T47D (cell line): ENCODE measurements at regions not wholly inside any gene's neighbourhood (a gene's known extent, or its start where the extent isn't known, plus 50 kb on each side); places are given as distances from the start of the nearest gene placed in this dataset.
A peak's percentile ranks its signal among the peaks of the same experiment; 100 is the strongest.

ENCODE experiments used
- DNase-seq, 2 experiments: peaks; one replicate each; pipeline versions ENCODE4 v3.0.0 to v3.0.0-alpha.2; 2011 to 2012; ENCODE audit warnings: low read depth in 1 of 2, low spot score in 1 of 2
- JUND ChIP-seq: IDR thresholded peaks from 2 replicates; pipeline ENCODE4 v1.6.1; 2012; ENCODE audit warnings: low read depth
- in situ Hi-C: cut with HindIII; loops from 2 replicates; pipeline ENCODE4 v1.10.0; 2016; ENCODE audit warnings: low sequenced_read_pairs, low pct_unique_long_range_greater_than_20kb

- DNase-seq: no peak
- in situ Hi-C loops: no loop called here
- TF ChIP-seq JUND: no peak
Observed at GRCh38 chr18:67183398-67183797, 333.1 kb downstream of the DSEL start.

GRCh38 chr18:67179726-67180125, 336.8 kb downstream of the DSEL start:
- no peak for DNase-seq
- in situ Hi-C loops: no loop called here
- no peak for TF ChIP-seq JUND

DNA sequence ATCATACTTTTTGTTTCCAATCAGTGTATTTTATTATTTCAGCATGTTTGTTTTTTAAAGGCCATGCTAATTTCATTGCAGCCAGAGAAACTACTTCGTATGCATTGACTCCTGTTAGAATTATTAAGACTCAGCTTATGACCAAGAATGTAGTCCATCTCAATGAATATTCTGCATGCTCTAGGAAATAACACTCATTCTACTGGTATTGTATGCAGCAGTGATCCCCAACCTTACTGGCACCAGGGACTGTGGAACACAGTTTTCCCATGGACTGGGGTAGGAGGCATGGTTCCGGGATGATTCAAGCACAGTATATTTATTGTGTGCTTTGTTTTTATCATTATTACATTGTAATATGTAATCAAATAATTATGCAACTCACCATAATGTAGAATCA, 356.9 kb downstream of the DSEL start:
- no peak for TF ChIP-seq JUND
- no peak for DNase-seq
- in situ Hi-C loops: no loop called here

DNA sequence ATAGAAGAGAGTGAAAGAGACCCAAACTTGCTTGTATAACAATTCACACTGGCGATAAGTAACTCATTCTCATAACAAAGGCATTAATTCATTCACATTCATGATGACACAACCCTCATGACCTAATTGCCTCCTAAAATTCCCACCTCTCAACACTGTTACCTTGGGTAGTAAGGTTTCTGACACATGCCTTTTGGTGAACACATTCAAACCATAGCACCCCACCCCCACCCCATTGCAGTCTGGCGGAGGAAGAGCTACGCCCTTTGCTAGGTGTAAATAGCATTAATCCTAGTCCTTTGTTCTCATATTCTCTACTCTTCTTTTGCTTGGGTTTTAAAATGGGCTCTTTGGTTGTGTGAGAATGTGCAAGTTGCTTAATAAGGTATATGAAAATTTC, 361.5 kb downstream of the DSEL start:
- no peak for TF ChIP-seq JUND
- DNase-seq: no peak
- in situ Hi-C loops: no loop called here

GRCh38 chr18:67151366-67151765, 365.2 kb downstream of the DSEL start:
- no peak for TF ChIP-seq JUND
- DNase-seq: no peak
- in situ Hi-C loops: no loop called here

DNA sequence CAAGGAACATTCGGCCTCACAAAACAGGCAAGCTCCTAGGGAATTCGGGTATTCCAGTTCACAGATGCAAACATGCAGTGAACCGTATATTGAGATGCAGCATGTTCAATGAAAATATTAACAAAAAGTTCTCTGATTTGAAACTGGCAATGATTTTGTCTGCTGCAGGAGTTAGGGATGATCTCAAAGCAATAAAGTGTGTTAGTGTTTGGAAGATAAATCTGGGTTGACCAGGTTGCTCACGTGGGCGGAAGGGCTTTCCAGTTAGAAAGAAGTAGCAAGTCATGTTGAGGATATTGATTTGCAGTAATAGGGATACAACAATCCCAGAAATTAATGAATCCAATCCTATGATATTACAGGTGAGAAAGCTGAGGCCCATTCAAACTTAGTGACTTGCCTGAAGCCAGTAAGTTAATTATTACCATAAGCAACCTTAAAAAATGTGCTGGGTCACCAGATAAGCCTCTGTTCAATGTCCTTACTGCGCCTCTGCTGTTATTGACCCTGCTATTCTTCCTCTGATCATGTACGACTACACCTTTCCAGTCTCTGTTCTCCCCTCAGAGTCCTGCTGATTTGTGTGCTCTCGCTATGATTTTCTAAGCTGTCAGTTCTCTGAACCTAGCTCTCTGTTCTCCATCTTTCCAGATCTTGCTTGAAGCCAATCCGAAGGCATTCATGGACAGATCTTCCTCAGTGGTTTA, 370.8 kb downstream of the DSEL start:
- in situ Hi-C loops: no loop called here

GRCh38 chr18:67144329-67144728, 372.2 kb downstream of the DSEL start:
- in situ Hi-C loops: no loop called here
- no peak for DNase-seq
- no peak for TF ChIP-seq JUND

More for the DNA sequence above, 370.8 kb downstream of the DSEL start:
- no peak for DNase-seq
- TF ChIP-seq JUND: no peak

DNA sequence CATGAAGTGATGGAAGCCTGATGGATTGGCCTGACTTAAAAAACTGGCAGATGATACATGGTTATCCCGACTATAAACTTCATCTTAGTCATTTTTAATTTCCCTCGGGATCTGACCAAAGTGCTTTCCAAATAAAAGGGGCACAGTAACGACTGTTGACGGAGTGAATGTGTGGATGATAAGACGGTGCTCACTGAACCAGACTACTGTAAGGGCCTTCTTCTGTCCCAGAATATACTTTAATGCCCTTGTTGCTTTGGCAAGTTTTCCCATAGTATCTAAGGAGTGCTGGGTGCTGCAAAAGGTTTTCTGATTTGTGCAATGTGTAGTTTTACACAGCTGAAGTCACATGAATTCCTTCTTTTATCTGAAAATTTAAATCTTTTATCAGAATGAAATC, 373.5 kb downstream of the DSEL start:
- TF ChIP-seq JUND: no peak
- in situ Hi-C loops: no loop called here
- no peak for DNase-seq

- in situ Hi-C loops: no loop called here
Observed at GRCh38 chr18:67142604-67143003, 373.9 kb downstream of the DSEL start.

DNA sequence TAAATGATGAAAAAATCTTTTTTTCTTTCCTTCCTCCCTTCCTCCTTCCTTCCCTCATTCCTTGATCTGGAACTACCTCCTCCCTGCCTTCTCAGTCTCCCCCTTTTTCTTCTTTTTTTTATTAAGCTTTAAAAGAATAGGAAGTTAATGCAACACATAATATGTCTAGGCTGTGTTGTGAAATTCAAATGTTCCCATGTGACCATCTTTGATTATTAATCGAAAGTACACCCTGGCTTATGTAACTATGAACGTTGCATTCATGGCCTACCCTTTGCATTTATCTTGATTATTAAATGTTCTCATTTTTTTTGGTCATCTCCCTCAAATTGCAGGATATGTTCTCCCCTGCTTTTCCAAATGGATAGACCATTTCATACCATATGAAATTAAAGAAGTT, 376.0 kb downstream of the DSEL start:
- in situ Hi-C loops: no loop called here
- no peak for TF ChIP-seq JUND
- DNase-seq: no peak

More at GRCh38 chr18:67142604-67143003, 373.9 kb downstream of the DSEL start:
- no peak for TF ChIP-seq JUND
- no peak for DNase-seq

GRCh38 chr18:67139899-67140298, 376.6 kb downstream of the DSEL start:
- no peak for DNase-seq
- no peak for TF ChIP-seq JUND
- in situ Hi-C loops: no loop called here

DNA sequence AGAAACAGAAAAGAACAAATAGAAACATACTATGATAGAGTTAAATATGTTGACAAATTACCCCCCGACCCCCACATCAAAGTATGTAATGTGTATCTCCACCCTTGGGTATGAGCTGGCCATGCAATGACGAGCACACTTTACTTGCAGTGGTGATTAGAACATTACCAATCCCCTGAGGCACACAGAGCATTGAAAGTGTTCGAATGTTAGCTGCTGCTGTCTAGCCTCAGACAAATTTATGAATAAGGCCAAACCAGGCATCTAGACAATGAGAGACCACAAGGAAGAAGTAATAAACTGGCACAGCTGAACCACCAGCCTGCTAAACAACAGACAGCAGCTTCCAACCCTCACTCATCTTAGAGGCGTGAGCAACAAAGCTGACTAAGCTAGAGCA, 380.5 kb downstream of the DSEL start:
- DNase-seq: no peak
- in situ Hi-C loops: no loop called here
- no peak for TF ChIP-seq JUND

DNA sequence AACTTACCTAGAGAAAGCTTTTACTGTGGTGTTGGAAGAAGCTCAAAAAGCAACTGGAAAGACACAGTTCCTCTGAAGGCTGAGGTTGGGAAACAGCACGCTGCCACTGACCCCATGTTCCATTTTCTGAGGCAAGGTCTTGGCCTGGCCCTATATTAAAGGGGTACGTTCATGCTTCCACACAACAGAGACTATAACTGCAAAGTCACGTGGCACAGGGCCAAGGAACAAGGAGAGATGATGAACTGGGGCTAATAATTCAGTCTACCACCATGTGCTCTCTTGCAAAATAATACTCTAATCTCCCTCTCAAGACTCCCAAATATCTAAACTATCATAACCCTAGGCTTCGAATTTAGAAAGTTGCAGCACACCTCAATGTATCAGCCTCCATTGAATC, 381.6 kb downstream of the DSEL start:
- in situ Hi-C loops: no loop called here
- DNase-seq: no peak
- no peak for TF ChIP-seq JUND

DNA sequence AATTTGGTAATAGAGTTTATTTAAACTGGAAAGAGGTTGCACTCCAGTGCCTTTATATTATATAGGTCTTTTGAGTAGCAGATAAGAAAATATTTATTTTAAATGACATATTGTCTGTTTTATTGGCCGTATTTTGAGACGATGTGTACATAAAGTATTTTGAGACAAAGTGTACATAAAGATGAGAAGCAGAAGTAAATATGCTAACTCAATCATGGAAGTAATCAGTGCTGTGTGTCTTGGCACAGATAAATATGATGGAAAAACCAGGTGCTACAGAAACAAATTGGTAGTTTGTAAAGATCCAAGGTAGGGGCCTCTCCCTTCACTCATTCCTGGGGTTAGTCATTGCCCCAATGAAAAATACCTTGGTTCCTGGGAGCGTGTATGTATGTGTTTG, 382.9 kb downstream of the DSEL start:
- in situ Hi-C loops: no loop called here
- peak in 1 of 2 experiments; percentile 26 for DNase-seq
- TF ChIP-seq JUND: no peak
